Keratinocyte (primary cell): ENCODE measurements at regions not wholly inside any gene's neighbourhood (a gene's known extent, or its start where the extent isn't known, plus 50 kb on each side); places are given as distances from the start of the nearest gene placed in this dataset.

Source experiments
- DNase-seq: peaks from one replicate; pipeline ENCODE4 v3.0.0-alpha.2; 2011; ENCODE audit warnings: low read depth, missing footprints, low spot score
- FAIRE-seq: peaks from 2 replicates; lab custom pipeline; 2011; peaks lifted over from hg19 to GRCh38; lab: Jason Lieb, UNC
- H2AFZ ChIP-seq: 2 replicates; pipeline ENCODE4 v1.6.0; 2012; ENCODE audit warnings: low read length, control low read depth, inconsistent platforms; ENCODE audit not compliant: control insufficient read depth
- H3K27ac ChIP-seq: 2 replicates; pipeline ENCODE4 v1.5.1; 2011; ENCODE audit warnings: low read length; ENCODE audit not compliant: control insufficient read depth, insufficient read depth
- H3K27me3 ChIP-seq: 3 replicates; pipeline ENCODE4 v1.6.0; 2011; ENCODE audit warnings: low read length; ENCODE audit not compliant: control insufficient read depth, insufficient read depth; ENCODE audit errors: extremely low read depth
- H3K36me3 ChIP-seq, 2 experiments: 2 replicates in 1 of 2; 3 replicates in 1 of 2; pipeline ENCODE4 v1.5.1; 2011; ENCODE audit warnings: low read length in 2 of 2, mild to moderate bottlenecking in 1 of 2; ENCODE audit not compliant: control insufficient read depth in 2 of 2, insufficient read depth in 2 of 2; ENCODE audit errors: extremely low read depth in 1 of 2
- H3K4me1 ChIP-seq: 3 replicates; pipeline ENCODE4 v1.5.1; 2011; ENCODE audit warnings: low read length; ENCODE audit not compliant: control insufficient read depth, insufficient read depth; ENCODE audit errors: extremely low read depth
- H3K4me2 ChIP-seq: 3 replicates; pipeline ENCODE4 v1.6.0; 2011; ENCODE audit warnings: low read depth, low read length; ENCODE audit not compliant: control insufficient read depth, insufficient read depth; ENCODE audit errors: extremely low read depth
- H3K4me3 ChIP-seq, 3 experiments: fragments of 200-600 bp in 1 of 3; sonication (generic) in 1 of 3; 2 replicates in 2 of 3; 3 replicates in 1 of 3; pipeline ENCODE4 v1.5.1; 2011 to 2016; ENCODE audit warnings: low read length in 3 of 3, mild to moderate bottlenecking in 3 of 3, control low read depth in 2 of 3, inconsistent platforms in 1 of 3, low read depth in 1 of 3, mixed read lengths in 1 of 3, mixed run types in 1 of 3, moderate library complexity in 1 of 3; ENCODE audit not compliant: control insufficient read depth in 2 of 3, insufficient read depth in 2 of 3; ENCODE audit errors: extremely low read depth in 1 of 3
- H3K79me2 ChIP-seq: 2 replicates; pipeline ENCODE4 v1.6.0; 2012; ENCODE audit warnings: low read length; ENCODE audit not compliant: control insufficient read depth, insufficient read depth
- H3K9ac ChIP-seq: 3 replicates; pipeline ENCODE4 v1.6.0; 2011; ENCODE audit warnings: low read length; ENCODE audit not compliant: control insufficient read depth, insufficient read depth; ENCODE audit errors: extremely low read depth
- H3K9me1 ChIP-seq: 3 replicates; pipeline ENCODE4 v1.6.0; 2011; ENCODE audit warnings: low read length; ENCODE audit not compliant: control insufficient read depth, insufficient read depth; ENCODE audit errors: extremely low read depth
- H3K9me3 ChIP-seq: 2 replicates; pipeline ENCODE4 v1.5.1; 2012; ENCODE audit warnings: low read depth, low read length; ENCODE audit not compliant: control insufficient read depth
- H4K20me1 ChIP-seq: 3 replicates; pipeline ENCODE4 v1.6.0; 2011; ENCODE audit warnings: low read length; ENCODE audit not compliant: control insufficient read depth, insufficient read depth; ENCODE audit errors: extremely low read depth
- EZH2 ChIP-seq: IDR thresholded peaks from one replicate; pipeline ENCODE4 v1.6.1; 2012; ENCODE audit warnings: inconsistent platforms, mild to moderate bottlenecking, low read length, moderate library complexity
- dilution Hi-C: fragments of 300-500 bp; cut with MboI; formaldehyde crosslinking; loops from one replicate; pipeline ENCODE4 v1.7.0; 2020; ENCODE audit warnings: low sequenced_read_pairs; ENCODE audit not compliant: extremely low pct_ligation_motif_present
- TF ChIP-seq, protein P1 (sequence below), 3 experiments: IDR thresholded peaks in 1 of 3; conservative IDR thresholded peaks in 1 of 3; optimal IDR thresholded peaks in 1 of 3; 2 replicates in 2 of 3; 3 replicates in 1 of 3; pipeline versions ENCODE3 to v1.5.1; 2011; ENCODE audit warnings: low read length in 3 of 3, mild to moderate bottlenecking in 3 of 3, moderate library complexity in 2 of 3, control low read depth in 1 of 3, inconsistent platforms in 1 of 3; ENCODE audit not compliant: insufficient read depth in 2 of 3; ENCODE audit errors: extremely low read depth in 1 of 3

DNA sequence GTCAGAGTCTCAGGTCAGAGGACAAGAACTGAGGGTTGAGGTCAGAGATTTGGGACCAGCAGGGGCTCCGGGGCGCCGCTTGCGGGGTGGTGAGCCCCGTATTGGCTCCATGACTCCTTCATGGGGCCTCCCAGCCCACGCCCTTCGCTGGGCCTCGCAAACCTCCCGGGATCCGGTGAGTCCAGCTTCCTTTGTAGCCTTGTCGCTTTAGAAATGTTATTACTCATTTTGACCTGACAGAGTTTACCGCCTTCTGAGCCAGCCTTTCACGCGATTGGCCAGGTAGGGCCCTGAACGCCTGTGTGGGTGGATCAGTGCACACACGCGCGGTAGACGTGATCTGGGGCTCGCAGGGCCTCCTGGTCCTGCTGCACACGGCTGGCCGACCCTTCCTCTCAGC, 181.1 kb downstream of the ERMARD start:
- no peaks in the 10 kb centered on the region for H3K9me3 ChIP-seq
- no peak overlapping the region for H3K27ac ChIP-seq
- FAIRE-seq (no peak), DNase-seq (no peak)
- no peak overlapping the region for H3K4me3 ChIP-seq
- H3K4me1 ChIP-seq, result no peaks in the 10 kb centered on the region
- no peak overlapping the region for H3K9ac ChIP-seq
- H2AFZ ChIP-seq, result no peak overlapping the region
- no peaks in the 10 kb centered on the region for H3K36me3 ChIP-seq
- no peaks in the 10 kb centered on the region for H3K9me1 ChIP-seq
- TF ChIP-seq, protein P1, sequence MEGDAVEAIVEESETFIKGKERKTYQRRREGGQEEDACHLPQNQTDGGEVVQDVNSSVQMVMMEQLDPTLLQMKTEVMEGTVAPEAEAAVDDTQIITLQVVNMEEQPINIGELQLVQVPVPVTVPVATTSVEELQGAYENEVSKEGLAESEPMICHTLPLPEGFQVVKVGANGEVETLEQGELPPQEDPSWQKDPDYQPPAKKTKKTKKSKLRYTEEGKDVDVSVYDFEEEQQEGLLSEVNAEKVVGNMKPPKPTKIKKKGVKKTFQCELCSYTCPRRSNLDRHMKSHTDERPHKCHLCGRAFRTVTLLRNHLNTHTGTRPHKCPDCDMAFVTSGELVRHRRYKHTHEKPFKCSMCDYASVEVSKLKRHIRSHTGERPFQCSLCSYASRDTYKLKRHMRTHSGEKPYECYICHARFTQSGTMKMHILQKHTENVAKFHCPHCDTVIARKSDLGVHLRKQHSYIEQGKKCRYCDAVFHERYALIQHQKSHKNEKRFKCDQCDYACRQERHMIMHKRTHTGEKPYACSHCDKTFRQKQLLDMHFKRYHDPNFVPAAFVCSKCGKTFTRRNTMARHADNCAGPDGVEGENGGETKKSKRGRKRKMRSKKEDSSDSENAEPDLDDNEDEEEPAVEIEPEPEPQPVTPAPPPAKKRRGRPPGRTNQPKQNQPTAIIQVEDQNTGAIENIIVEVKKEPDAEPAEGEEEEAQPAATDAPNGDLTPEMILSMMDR (optimal IDR thresholded peaks at IDR 0.05 in 1 of 3, IDR thresholded peaks at IDR 0.05 in 1 of 3, conservative IDR thresholded peaks at IDR 0.05 in 1 of 3; ENCODE audit: extremely low read depth in 1 of 3, insufficient read depth in 2 of 3, low read length in 3 of 3), result no peak
- TF ChIP-seq EZH2, result no peak
- no peak overlapping the region for H3K4me2 ChIP-seq
- dilution Hi-C loops, result no loop called here
- H3K27me3 ChIP-seq, result no peaks in the 10 kb centered on the region
- no peaks in the 10 kb centered on the region for H3K79me2 ChIP-seq
- no peaks in the 10 kb centered on the region for H4K20me1 ChIP-seq

DNA sequence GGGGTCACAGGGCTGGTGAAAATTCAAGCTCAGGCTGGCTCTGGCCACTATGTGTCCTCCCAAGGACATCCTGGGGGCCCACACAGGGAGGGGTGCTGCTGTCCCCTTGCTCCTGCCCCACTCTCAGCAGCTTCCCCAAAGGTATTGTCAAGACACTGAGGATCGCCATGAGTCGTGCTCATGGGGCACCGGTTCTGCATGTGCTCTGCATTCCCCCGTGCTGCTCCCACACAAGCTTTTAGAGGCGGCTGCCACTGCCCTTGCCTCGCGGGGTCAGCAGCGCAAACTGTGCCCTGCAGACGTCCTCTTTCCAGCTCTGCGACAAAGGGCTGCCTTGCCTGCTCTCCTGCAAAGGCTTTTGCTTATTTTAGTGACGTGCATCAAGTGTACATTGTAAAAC, 179.8 kb downstream of the ERMARD start:
- no peaks in the 10 kb centered on the region for H3K9me1 ChIP-seq
- H4K20me1 ChIP-seq, result no peaks in the 10 kb centered on the region
- no peak overlapping the region for H3K4me2 ChIP-seq
- no peak overlapping the region for H3K9ac ChIP-seq
- H3K4me1 ChIP-seq, result no peaks in the 10 kb centered on the region
- H3K9me3 ChIP-seq, result no peaks in the 10 kb centered on the region
- H3K4me3 ChIP-seq, result no peak overlapping the region
- H3K79me2 ChIP-seq, result no peaks in the 10 kb centered on the region
- DNase-seq, result no peak
- TF ChIP-seq, protein P1 (optimal IDR thresholded peaks at IDR 0.05 in 1 of 3, IDR thresholded peaks at IDR 0.05 in 1 of 3, conservative IDR thresholded peaks at IDR 0.05 in 1 of 3; ENCODE audit: extremely low read depth in 1 of 3, insufficient read depth in 2 of 3, low read length in 3 of 3), result no peak
- TF ChIP-seq EZH2, result no peak
- H3K27me3 ChIP-seq, result no peaks in the 10 kb centered on the region
- no peaks in the 10 kb centered on the region for H3K36me3 ChIP-seq
- FAIRE-seq, result no peak
- no peak overlapping the region for H2AFZ ChIP-seq
- dilution Hi-C loops, result no loop called here
- H3K27ac ChIP-seq, result no peak overlapping the region
